ENCODE measurements at regions not wholly inside any gene's neighbourhood (a gene's known extent, or its start where the extent isn't known, plus 50 kb on each side); places are given as distances from the start of the nearest gene placed in this dataset.

DNA sequence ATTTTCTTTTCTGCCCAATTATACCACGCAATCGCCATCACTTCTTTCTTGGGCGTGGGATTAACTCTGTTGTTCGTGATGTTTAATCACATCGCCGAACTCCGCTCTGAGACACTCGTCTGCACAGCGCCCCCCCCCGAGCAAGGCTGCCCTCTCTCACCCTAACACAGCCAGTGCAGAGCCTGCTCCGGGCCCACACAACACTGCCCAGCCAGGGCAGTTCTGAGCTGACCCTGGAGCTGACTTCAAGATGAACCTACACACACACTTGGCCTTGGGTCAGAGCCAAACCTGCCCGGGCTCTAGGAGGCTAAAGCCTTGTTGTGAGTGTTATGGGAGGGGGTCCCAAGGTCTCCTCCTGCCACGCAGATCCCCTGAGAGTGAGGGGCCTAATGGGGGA, 64.6 kb upstream of the LRP8 start:
- TF ChIP-seq, protein P1, sequence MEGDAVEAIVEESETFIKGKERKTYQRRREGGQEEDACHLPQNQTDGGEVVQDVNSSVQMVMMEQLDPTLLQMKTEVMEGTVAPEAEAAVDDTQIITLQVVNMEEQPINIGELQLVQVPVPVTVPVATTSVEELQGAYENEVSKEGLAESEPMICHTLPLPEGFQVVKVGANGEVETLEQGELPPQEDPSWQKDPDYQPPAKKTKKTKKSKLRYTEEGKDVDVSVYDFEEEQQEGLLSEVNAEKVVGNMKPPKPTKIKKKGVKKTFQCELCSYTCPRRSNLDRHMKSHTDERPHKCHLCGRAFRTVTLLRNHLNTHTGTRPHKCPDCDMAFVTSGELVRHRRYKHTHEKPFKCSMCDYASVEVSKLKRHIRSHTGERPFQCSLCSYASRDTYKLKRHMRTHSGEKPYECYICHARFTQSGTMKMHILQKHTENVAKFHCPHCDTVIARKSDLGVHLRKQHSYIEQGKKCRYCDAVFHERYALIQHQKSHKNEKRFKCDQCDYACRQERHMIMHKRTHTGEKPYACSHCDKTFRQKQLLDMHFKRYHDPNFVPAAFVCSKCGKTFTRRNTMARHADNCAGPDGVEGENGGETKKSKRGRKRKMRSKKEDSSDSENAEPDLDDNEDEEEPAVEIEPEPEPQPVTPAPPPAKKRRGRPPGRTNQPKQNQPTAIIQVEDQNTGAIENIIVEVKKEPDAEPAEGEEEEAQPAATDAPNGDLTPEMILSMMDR (IDR thresholded peaks at IDR 0.05): no peak
- no peak for TF ChIP-seq POLR2A (IDR thresholded peaks at IDR 0.05)
